Gastroesophageal sphincter (tissue), 3 donors: ENCODE measurements at regions not wholly inside any gene's neighbourhood (a gene's known extent, or its start where the extent isn't known, plus 50 kb on each side); places are given as distances from the start of the nearest gene placed in this dataset.

Experiments used
- POLR2A ChIP-seq, 2 donors: fragments of 450-650 bp; IDR thresholded peaks; one replicate each; pipeline ENCODE4 v1.6.1; 2017; ENCODE audit warnings: antibody characterized with exemption in 2 of 2, mild to moderate bottlenecking in 2 of 2, moderate library complexity in 1 of 2
- TF ChIP-seq, protein P1 (sequence below), 4 experiments: fragments of 200-600 bp in 2 of 4; fragments of 450-650 bp in 2 of 4; sonication (generic) in 1 of 4; IDR thresholded peaks; one replicate each; pipeline ENCODE4 v1.5.1; 2017 to 2019; ENCODE audit warnings: antibody characterized with exemption in 4 of 4, mild to moderate bottlenecking in 2 of 4, moderate library complexity in 2 of 4

DNA sequence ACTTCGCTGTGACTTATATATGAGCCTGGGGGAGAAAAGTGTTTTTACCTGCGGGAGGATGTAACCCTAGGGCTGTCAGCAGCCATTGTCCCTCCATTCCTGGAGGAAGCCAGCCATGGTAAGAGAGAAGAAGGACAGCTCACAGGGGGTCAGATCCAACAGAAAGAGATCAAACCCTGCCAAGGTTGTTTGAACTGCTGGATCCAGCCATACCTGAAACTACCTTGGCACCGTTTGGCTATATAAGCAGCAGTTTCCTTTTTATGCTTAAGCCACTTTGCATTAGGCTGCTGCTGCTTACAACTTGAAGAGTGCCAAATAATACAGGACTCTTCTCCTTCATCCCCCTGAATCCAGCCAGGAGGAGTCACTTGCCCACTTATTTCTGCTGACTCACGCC lies 205.5 kb downstream of the PHETA1 start:
- TF ChIP-seq, protein P1, sequence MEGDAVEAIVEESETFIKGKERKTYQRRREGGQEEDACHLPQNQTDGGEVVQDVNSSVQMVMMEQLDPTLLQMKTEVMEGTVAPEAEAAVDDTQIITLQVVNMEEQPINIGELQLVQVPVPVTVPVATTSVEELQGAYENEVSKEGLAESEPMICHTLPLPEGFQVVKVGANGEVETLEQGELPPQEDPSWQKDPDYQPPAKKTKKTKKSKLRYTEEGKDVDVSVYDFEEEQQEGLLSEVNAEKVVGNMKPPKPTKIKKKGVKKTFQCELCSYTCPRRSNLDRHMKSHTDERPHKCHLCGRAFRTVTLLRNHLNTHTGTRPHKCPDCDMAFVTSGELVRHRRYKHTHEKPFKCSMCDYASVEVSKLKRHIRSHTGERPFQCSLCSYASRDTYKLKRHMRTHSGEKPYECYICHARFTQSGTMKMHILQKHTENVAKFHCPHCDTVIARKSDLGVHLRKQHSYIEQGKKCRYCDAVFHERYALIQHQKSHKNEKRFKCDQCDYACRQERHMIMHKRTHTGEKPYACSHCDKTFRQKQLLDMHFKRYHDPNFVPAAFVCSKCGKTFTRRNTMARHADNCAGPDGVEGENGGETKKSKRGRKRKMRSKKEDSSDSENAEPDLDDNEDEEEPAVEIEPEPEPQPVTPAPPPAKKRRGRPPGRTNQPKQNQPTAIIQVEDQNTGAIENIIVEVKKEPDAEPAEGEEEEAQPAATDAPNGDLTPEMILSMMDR (IDR thresholded peaks at IDR 0.05): no peak
- TF ChIP-seq POLR2A (IDR thresholded peaks at IDR 0.05): no peak
